IPS-18c (cell line): ENCODE measurements at regions not wholly inside any gene's neighbourhood (a gene's known extent, or its start where the extent isn't known, plus 50 kb on each side); places are given as distances from the start of the nearest gene placed in this dataset.

Experiments used
- H3K4me3 ChIP-seq: 2 replicates; pipeline ENCODE4 v1.7.0; 2013; ENCODE audit warnings: low read depth, mild to moderate bottlenecking, low read length, moderate library complexity; ENCODE audit not compliant: insufficient read depth
- H3K9me3 ChIP-seq: one replicate; pipeline ENCODE4 v1.6.1; 2013; ENCODE audit warnings: mild to moderate bottlenecking, low read length, moderate library complexity; ENCODE audit not compliant: control insufficient read depth, insufficient read depth

GRCh38 chr13:34826432-34826831 is 115.6 kb upstream of the NBEA start:
- Histone ChIP-seq H3K9me3 (no peaks in the 10 kb centered on the region), H3K4me3 (no peak overlapping the region)

- Histone ChIP-seq H3K9me3 (no peaks in the 10 kb centered on the region), H3K4me3 (no peak overlapping the region)
These were observed 108.4 kb upstream of the NBEA start for GRCh38 chr13:34833562-34834182.

GRCh38 chr13:34842466-34842865 is 99.6 kb upstream of the NBEA start:
- no peak overlapping the region for H3K4me3 ChIP-seq
- H3K9me3 ChIP-seq: no peaks in the 10 kb centered on the region

DNA sequence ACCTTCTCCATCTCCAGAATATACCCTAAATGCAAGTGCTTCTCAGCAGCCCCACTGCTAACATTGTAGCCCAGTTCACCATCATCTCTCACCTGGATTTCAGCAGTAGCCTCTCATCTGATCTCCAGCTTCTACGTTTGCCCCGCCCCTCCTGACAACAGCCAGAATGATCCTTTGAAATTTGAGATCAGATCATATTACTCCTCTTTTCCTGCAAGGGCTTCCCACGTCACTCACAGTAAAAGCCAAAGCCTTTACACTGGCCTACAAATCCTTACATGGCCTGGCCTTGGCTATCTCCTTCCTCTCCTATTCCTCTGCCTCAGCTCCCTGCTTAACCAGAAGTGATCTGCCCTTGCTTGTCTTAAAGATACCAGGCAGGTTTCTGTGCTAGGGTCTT is 94.3 kb upstream of the NBEA start:
- Histone ChIP-seq H3K4me3 (no peak overlapping the region), H3K9me3 (no peaks in the 10 kb centered on the region)

DNA sequence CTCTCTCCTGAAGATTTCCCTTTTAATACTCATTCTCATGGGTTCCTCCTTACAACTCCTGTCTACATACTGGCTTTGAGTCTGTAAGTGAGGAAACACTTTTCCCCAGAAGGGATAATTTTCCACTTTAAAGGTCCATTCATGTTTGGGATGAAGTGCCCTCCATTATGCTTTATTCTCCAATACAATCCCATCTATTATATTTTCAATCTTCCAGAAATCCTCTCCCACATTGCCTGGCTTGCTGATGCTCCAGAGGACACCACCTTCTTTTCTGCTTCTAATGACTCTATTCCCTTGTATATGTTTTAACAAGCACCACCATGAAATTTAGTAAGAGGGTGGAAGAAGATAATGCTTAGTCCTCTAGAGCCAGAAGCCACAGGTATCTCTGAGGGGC is 92.7 kb upstream of the NBEA start:
- Histone ChIP-seq H3K4me3 (no peak overlapping the region), H3K9me3 (no peaks in the 10 kb centered on the region)

GRCh38 chr13:34853161-34853560 is 88.9 kb upstream of the NBEA start:
- Histone ChIP-seq H3K9me3 (no peaks in the 10 kb centered on the region), H3K4me3 (no peak overlapping the region)

DNA sequence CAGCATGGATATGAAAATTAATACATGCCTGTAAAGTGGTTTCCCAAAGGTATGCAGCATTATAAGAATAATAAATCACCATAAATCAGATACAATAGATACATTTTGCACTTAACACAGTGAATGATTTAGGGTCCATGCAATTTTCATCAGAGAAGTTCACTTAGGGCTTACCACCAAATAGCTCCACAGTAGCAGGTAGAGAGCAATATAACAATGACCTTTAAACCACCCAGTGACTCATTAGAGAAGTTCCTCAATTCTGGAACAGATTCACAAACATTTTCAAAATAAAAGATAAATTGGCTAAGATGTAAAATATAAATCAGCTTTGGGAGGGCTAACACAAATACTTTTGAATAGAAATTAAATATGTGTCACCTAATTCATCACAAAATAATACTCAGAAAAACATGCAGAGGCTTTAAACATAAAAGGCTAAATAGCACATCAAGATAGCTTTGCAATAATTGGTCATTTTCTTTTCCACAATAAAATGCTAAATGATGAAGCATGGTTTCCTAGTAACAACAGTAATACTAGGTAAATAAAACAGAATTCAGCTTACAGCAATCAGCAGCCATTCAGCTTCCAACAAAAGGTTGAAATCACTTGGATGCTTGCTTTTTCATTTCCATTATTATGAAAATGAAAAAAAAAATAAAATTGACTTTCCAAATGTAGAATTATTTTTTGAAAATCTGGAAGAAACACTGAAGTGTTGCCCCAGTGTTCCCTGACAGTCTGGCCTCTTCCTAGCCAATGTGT is 84.3 kb upstream of the NBEA start:
- no peaks in the 10 kb centered on the region for H3K9me3 ChIP-seq
- no peak overlapping the region for H3K4me3 ChIP-seq

DNA sequence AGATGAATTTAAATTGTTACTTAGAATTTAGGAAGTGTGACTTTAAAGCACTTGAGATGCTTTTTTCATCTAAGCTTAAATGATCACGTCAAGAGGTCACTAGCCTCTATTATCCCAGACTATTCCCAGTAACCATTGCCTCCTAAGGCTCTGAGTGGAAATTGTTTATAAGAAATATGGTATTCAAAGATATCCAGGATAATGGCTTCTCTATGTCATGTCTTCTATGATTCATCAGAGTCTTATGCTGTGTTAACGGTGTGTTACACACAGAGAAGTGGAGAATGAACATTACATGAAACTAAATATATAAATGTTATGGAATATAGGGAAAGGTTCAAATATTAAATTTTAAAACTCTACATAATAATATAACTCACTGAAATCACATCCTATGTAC is 79.8 kb upstream of the NBEA start:
- no peak overlapping the region for H3K4me3 ChIP-seq
- H3K9me3 ChIP-seq: no peaks in the 10 kb centered on the region

DNA sequence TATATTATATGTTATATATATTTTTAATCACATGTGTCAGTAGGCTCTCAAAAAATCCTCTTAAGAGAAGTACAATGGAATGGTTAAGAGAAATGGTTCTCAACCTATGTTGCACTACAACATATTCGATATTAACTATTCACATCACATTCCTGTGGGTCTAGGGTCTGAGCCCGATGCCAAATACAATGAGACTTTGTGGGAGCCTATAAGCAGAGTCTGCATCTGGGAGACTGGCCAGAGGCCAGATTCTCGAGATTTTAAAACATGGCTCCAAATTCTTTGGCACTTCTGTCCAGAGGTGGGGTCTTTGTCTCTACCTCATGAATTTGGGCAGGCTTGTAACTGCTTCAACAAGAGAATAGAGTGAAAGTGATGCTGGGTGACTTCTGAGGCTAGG is 79.4 kb upstream of the NBEA start:
- H3K4me3 ChIP-seq: no peak overlapping the region

DNA sequence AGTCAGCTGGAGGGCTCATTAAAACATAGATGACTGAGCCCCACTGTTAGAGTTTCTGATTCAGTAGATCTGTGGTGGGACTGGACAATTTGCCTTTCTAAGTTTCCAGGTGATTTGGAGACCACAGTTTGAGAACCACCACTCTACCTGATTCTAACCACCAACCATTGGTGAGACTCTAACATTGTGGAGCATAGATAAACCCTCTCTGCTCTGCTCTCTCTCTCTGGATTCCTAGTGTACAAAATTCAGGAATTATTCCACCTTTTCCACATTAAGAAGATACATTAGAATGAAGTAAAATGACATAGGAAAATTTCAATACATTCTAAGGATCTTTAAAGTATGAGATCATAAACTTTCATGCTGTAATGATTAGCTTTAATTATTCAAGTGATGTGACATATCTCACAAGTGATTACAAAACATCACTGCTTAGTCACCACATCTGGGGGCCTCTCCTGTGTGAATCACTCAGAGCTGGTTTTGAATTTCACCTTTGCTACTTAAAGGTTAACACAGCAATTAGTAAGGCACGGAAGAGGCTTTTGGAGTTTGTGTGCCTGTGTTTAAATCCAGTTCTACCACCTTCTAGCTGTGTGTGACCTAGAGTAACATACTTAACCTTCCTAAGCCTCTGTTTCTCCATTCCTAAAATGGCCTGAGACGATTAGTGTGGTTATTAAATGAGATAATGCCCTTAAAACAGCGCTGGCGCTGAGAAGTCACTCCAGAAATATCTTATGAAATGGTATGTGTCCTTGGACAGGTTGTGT is 78.5 kb upstream of the NBEA start:
- no peaks in the 10 kb centered on the region for H3K9me3 ChIP-seq
- H3K4me3 ChIP-seq: no peak overlapping the region

More for the DNA sequence above, 79.4 kb upstream of the NBEA start:
- no peaks in the 10 kb centered on the region for H3K9me3 ChIP-seq

GRCh38 chr13:34864671-34865070 is 77.4 kb upstream of the NBEA start:
- Histone ChIP-seq H3K9me3 (no peaks in the 10 kb centered on the region), H3K4me3 (no peak overlapping the region)

DNA sequence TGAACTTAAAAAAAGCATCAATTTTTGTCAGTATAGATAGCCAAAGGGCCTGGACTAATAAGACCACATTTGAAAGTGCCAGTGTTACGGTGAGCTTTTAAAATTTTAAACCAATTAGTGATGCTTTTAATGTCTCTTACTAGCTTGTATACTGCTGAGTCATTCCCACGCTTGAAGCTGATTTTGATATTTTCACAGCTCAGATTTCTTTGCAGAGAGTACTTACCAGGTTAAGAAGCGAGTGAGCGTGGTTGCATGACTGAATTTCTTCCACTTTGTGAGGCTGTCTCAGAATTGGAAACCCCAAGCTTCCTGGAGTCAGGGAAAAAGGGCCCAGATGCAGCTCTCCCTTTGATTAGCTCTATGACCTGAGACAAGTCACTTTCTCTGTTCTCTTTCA is 74.5 kb upstream of the NBEA start:
- Histone ChIP-seq H3K4me3 (no peak overlapping the region), H3K9me3 (no peaks in the 10 kb centered on the region)

GRCh38 chr13:34868733-34869132 is 73.3 kb upstream of the NBEA start:
- Histone ChIP-seq H3K4me3 (no peak overlapping the region), H3K9me3 (no peaks in the 10 kb centered on the region)

GRCh38 chr13:34869696-34870095 is 72.4 kb upstream of the NBEA start:
- no peaks in the 10 kb centered on the region for H3K9me3 ChIP-seq

GRCh38 chr13:34878329-34878728 is 63.7 kb upstream of the NBEA start:
- Histone ChIP-seq H3K4me3 (no peak overlapping the region), H3K9me3 (no peaks in the 10 kb centered on the region)

More at GRCh38 chr13:34869696-34870095, 72.4 kb upstream of the NBEA start:
- no peak overlapping the region for H3K4me3 ChIP-seq

GRCh38 chr13:34879851-34880250 is 62.2 kb upstream of the NBEA start:
- H3K9me3 ChIP-seq: no peaks in the 10 kb centered on the region
- no peak overlapping the region for H3K4me3 ChIP-seq

DNA sequence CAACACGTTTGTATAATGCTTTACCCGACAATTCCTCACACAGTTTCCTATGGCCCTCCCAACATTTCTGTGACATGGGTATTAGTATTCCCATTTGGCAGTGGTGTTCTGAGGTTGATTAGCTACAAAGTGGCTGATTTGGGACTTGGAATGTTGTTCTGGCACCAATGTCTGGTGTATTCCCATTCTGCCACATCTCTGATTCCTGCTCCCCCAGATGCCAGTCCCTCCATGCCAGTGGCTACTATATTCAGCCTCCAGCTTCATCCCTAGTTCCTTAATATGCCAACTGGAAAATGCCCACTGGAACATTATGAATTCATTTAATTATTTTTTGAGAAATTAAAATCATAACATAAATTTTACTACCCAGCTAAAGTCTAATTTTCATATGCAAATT is 60.6 kb upstream of the NBEA start:
- no peak overlapping the region for H3K4me3 ChIP-seq
- no peaks in the 10 kb centered on the region for H3K9me3 ChIP-seq

GRCh38 chr13:34883396-34883795 is 58.7 kb upstream of the NBEA start:
- Histone ChIP-seq H3K9me3 (no peaks in the 10 kb centered on the region), H3K4me3 (no peak overlapping the region)
